22Rv1 (cell line): ENCODE measurements at regions not wholly inside any gene's neighbourhood (a gene's known extent, or its start where the extent isn't known, plus 50 kb on each side); places are given as distances from the start of the nearest gene placed in this dataset.

Experiments
- H3K27ac ChIP-seq: fragments of 450-650 bp; 2 replicates; pipeline ENCODE4 v1.5.1; 2017
- CTCF ChIP-seq: fragments of 450-650 bp; IDR thresholded peaks from 2 replicates; pipeline ENCODE4 v1.5.1; 2017; ENCODE audit warnings: mild to moderate bottlenecking
- ZFX ChIP-seq: fragments of 450-650 bp; IDR thresholded peaks from 2 replicates; pipeline ENCODE4 v1.6.1; 2017; ENCODE audit warnings: antibody characterized with exemption, borderline replicate concordance

- H3K27ac ChIP-seq = no peak overlapping the region
- no peak for TF ChIP-seq ZFX
- no peak for TF ChIP-seq CTCF
Observed at GRCh38 chr14:43012817-43013216, 1406.1 kb downstream of the LRFN5 start.

- H3K27ac ChIP-seq = no peak overlapping the region
Observed at GRCh38 chr14:43005807-43006206, 1399.1 kb downstream of the LRFN5 start.

GRCh38 chr14:43003845-43004244 lies 1397.2 kb downstream of the LRFN5 start:
- H3K27ac ChIP-seq = no peak overlapping the region
- TF ChIP-seq ZFX (no peak), CTCF (no peak)

More at GRCh38 chr14:43005807-43006206, 1399.1 kb downstream of the LRFN5 start:
- TF ChIP-seq ZFX = no peak
- TF ChIP-seq CTCF = 0 out of 2 replicates have a peak, but pooled peaks have one; percentile 15

GRCh38 chr14:43001731-43002130 lies 1395.1 kb downstream of the LRFN5 start:
- H3K27ac ChIP-seq = no peak overlapping the region
- TF ChIP-seq ZFX = no peak
- TF ChIP-seq CTCF = no peak

GRCh38 chr14:42994051-42994736 lies 1387.5 kb downstream of the LRFN5 start:
- no peak overlapping the region for H3K27ac ChIP-seq
- TF ChIP-seq CTCF = no peak
- TF ChIP-seq ZFX = no peak

GRCh38 chr14:42992930-42993329 lies 1386.3 kb downstream of the LRFN5 start:
- H3K27ac ChIP-seq = no peak overlapping the region

More at GRCh38 chr14:42992930-42993329, 1386.3 kb downstream of the LRFN5 start:
- no peak for TF ChIP-seq CTCF
- TF ChIP-seq ZFX = no peak
